GM18907 (cell line): ENCODE measurements at regions not wholly inside any gene's neighbourhood (a gene's known extent, or its start where the extent isn't known, plus 50 kb on each side); places are given as distances from the start of the nearest gene placed in this dataset.
"Not testable (repeated sequence)": the region's sequence is repeated elsewhere in the genome, so short reads cannot be mapped to it uniquely, and the experiment has no call there.

ENCODE experiments used
- ATAC-seq: cut with Tn5 transposase; IDR thresholded peaks from one replicate; pipeline ENCODE4 v1.9.1; 2021; ENCODE audit warnings: mild to moderate bottlenecking, moderate library complexity; ENCODE audit not compliant: unreplicated experiment

- ATAC-seq = no peak
Observed at GRCh38 chr20:51189814-51190782, 167.2 kb upstream of the KCNG1 start.

- no peak for ATAC-seq
Observed at GRCh38 chr20:51188941-51189340, 166.0 kb upstream of the KCNG1 start.

GRCh38 chr20:51187261-51187660 is 164.4 kb upstream of the KCNG1 start:
- no peak for ATAC-seq

GRCh38 chr20:51185861-51186260 is 163.0 kb upstream of the KCNG1 start:
- no peak for ATAC-seq

- no peak for ATAC-seq
Observed at GRCh38 chr20:51185277-51185676, 162.4 kb upstream of the KCNG1 start.

- no peak for ATAC-seq
Observed at GRCh38 chr20:51184289-51184688, 161.4 kb upstream of the KCNG1 start.

GRCh38 chr20:51183451-51183850 is 160.5 kb upstream of the KCNG1 start:
- no peak for ATAC-seq

GRCh38 chr20:51182571-51182970 is 159.7 kb upstream of the KCNG1 start:
- ATAC-seq = no peak

- no peak for ATAC-seq
Observed at GRCh38 chr20:51178153-51178552, 155.2 kb upstream of the KCNG1 start.

GRCh38 chr20:51176876-51177275 is 154.0 kb upstream of the KCNG1 start:
- no peak for ATAC-seq

GRCh38 chr20:51176446-51176845 is 153.5 kb upstream of the KCNG1 start:
- no peak for ATAC-seq

- ATAC-seq = no peak
Observed at GRCh38 chr20:51175724-51176123, 152.8 kb upstream of the KCNG1 start.

- ATAC-seq = no peak
Observed at GRCh38 chr20:51175156-51175555, 152.2 kb upstream of the KCNG1 start.

GRCh38 chr20:51174536-51174935 is 151.6 kb upstream of the KCNG1 start:
- no peak for ATAC-seq

GRCh38 chr20:51172558-51173428 is 149.9 kb upstream of the KCNG1 start:
- ATAC-seq = no peak

- ATAC-seq = no peak
Observed at GRCh38 chr20:51171141-51171540, 148.2 kb upstream of the KCNG1 start.

- no peak for ATAC-seq
Observed at GRCh38 chr20:51169813-51170212, 146.9 kb upstream of the KCNG1 start.

GRCh38 chr20:51167911-51168310 is 145.0 kb upstream of the KCNG1 start:
- ATAC-seq = not testable (repeated sequence)

GRCh38 chr20:51166489-51166888 is 143.6 kb upstream of the KCNG1 start:
- no peak for ATAC-seq

GRCh38 chr20:51165131-51165530 is 142.2 kb upstream of the KCNG1 start:
- no peak for ATAC-seq

GRCh38 chr20:51164731-51165130 is 141.8 kb upstream of the KCNG1 start:
- ATAC-seq = no peak
